Tibial artery (tissue), 4 donors: ENCODE measurements at regions not wholly inside any gene's neighbourhood (a gene's known extent, or its start where the extent isn't known, plus 50 kb on each side); places are given as distances from the start of the nearest gene placed in this dataset.

Experiments
- DNase-seq, 2 donors: peaks; one replicate each; pipeline ENCODE4 v3.0.0-alpha.2; 2019
- H3K27ac ChIP-seq, 2 donors: fragments of 200-600 bp; sonication (generic) in 1 of 2; 1 replicate in 1 of 2; 2 replicates in 1 of 2; pipeline ENCODE4 v1.5.1; 2018 to 2019; ENCODE audit warnings: mild to moderate bottlenecking in 1 of 2
- H3K27me3 ChIP-seq, 2 donors: fragments of 200-600 bp; sonication (generic) in 1 of 2; one replicate each; pipeline versions ENCODE4 v1.5.1 to v1.6.0; 2016 to 2019
- H3K36me3 ChIP-seq, 3 donors: fragments of 200-600 bp; sonication (generic) in 2 of 3; one replicate each; pipeline ENCODE4 v1.5.1; 2016 to 2019; ENCODE audit warnings: mild to moderate bottlenecking in 2 of 3
- H3K4me1 ChIP-seq, 4 donors: fragments of 200-600 bp; sonication (generic) in 2 of 4; 1 replicate in 3 of 4; 2 replicates in 1 of 4; pipeline ENCODE4 v1.5.1; 2016 to 2019
- H3K4me3 ChIP-seq, 2 donors: fragments of 200-600 bp; sonication (generic) in 1 of 2; 1 replicate in 1 of 2; 2 replicates in 1 of 2; pipeline ENCODE4 v1.5.1; 2018 to 2019; ENCODE audit warnings: mild to moderate bottlenecking in 2 of 2
- H3K9me3 ChIP-seq, 3 donors: fragments of 200-600 bp; sonication (generic) in 1 of 3; one replicate each; pipeline ENCODE4 v1.5.1; 2016 to 2019
- intact Hi-C: fragments of 100-400 bp; cut with DNase I; formaldehyde crosslinking; loops from one replicate; pipeline ENCODE4 v1.15.0; 2023; ENCODE audit warnings: low total_unique reads
- TF ChIP-seq, protein P1 (sequence below), 2 experiments: fragments of 200-600 bp in 1 of 2; fragments of 450-650 bp in 1 of 2; IDR thresholded peaks; one replicate each; pipeline ENCODE4 v1.5.1; 2017 to 2019; ENCODE audit warnings: antibody characterized with exemption in 2 of 2, mild to moderate bottlenecking in 1 of 2, moderate library complexity in 1 of 2

DNA sequence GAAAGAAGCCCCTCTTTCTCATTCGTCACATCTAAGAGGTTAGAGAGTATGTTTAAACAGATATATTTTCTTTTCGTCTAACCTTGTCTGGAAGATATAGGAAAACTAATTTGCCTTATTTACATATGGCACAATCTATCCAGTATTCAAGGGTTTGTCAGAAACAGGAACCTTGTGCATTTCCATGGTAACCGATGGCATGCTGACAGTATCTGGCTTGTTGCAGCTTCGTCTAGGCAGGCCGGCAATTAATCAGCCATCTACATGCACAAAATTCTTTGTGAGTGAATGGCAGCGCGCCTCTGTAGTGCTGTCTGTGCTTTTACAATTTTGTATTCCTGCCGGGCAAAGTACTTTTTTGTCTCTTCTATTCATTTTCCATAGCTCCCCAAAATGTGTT, 294.0 kb upstream of the SOX2 start:
- Histone ChIP-seq H3K4me1 (no peaks in the 10 kb centered on the region), H3K4me3 (no peak overlapping the region), H3K36me3 (no peaks in the 10 kb centered on the region), H3K9me3 (no peaks in the 10 kb centered on the region), H3K27ac (no peak overlapping the region), H3K27me3 (no peaks in the 10 kb centered on the region)
- no peak for DNase-seq
- TF ChIP-seq, protein P1, sequence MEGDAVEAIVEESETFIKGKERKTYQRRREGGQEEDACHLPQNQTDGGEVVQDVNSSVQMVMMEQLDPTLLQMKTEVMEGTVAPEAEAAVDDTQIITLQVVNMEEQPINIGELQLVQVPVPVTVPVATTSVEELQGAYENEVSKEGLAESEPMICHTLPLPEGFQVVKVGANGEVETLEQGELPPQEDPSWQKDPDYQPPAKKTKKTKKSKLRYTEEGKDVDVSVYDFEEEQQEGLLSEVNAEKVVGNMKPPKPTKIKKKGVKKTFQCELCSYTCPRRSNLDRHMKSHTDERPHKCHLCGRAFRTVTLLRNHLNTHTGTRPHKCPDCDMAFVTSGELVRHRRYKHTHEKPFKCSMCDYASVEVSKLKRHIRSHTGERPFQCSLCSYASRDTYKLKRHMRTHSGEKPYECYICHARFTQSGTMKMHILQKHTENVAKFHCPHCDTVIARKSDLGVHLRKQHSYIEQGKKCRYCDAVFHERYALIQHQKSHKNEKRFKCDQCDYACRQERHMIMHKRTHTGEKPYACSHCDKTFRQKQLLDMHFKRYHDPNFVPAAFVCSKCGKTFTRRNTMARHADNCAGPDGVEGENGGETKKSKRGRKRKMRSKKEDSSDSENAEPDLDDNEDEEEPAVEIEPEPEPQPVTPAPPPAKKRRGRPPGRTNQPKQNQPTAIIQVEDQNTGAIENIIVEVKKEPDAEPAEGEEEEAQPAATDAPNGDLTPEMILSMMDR (IDR thresholded peaks at IDR 0.05): no peak
- intact Hi-C loops: no loop called here

DNA sequence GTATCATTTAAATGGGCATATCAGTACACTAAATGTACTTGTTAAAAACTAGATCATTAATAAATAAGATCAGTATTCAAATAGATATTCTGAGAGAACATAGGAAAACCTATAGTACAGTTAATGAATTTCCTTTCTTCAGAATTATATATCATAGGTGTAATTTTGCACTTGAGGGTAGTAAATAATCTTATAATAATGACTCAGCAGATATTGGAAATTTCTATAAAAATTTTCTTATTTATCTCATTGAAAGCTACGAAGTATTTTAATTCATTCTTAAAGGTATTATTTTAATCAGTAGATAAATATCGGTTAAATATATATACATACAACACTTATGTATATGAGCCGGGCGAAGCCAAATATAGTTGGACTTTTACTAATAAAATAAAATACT, 300.9 kb upstream of the SOX2 start:
- no peak for DNase-seq
- Histone ChIP-seq H3K4me1 (no peaks in the 10 kb centered on the region), H3K27ac (no peak overlapping the region), H3K9me3 (no peaks in the 10 kb centered on the region), H3K36me3 (no peaks in the 10 kb centered on the region), H3K4me3 (no peak overlapping the region), H3K27me3 (no peaks in the 10 kb centered on the region)
- intact Hi-C loops: no loop called here
- TF ChIP-seq, protein P1 (IDR thresholded peaks at IDR 0.05): no peak

DNA sequence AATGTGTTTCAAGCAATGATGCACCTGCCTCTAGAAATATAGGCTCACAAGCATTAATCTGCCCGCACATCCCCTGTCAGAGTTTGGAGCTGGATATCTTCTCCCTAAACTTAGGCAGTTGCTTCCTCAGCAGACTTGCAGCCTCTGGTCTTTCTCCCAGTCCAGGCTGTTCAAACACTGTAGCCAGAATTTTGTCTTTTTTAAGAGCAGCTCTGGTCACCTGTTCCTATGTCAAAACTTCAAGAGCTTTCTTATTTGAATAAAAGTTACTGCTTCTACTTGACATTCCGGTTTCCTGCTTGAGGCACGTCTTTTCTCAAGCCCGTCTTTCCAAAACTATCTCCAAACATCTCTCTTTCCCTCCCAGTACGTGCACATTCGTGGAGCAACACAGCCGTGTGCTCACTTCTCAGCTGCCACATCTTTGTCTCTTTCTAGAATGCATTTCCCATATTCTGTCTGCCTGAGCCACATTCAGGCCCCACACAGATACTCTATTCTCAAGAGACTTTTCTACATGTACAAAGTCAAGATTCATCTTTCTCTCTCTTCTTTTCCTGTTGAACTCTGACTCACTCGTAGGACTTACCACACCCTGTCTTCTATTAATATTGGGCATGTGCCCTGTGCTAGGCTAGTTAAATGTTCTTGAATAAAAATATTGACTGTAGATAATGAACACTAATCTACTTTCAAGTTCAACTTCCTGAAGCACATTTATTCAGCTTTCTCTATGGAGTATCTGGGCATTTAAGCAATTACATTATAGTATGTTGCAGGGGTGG, 307.7 kb upstream of the SOX2 start:
- Histone ChIP-seq H3K36me3 (no peaks in the 10 kb centered on the region), H3K27me3 (no peaks in the 10 kb centered on the region), H3K4me3 (no peak overlapping the region), H3K4me1 (no peaks in the 10 kb centered on the region), H3K27ac (no peak overlapping the region), H3K9me3 (no peaks in the 10 kb centered on the region)
- TF ChIP-seq, protein P1 (IDR thresholded peaks at IDR 0.05): no peak
- DNase-seq: no peak
- intact Hi-C loops: no loop called here

DNA sequence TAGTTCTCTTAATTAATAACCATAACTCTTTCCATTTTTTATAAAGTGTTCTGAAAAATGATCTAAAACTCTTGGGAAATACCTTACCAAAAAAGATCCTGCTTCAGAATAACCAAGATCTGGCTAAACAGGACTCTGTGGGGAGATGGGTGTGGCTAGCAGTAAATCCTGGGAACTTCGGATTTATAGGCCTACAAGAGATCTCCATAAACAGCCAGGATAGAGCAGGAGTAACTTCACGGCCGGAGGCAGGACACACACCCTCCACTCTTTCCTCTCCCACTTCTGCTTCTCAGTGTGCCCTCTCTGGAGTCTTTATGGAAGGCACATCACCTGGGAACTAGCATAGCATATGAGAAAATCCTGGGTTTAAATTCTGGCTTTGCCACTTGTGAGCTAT, 309.4 kb upstream of the SOX2 start:
- intact Hi-C loops: no loop called here
- TF ChIP-seq, protein P1 (IDR thresholded peaks at IDR 0.05): no peak
- Histone ChIP-seq H3K36me3 (no peaks in the 10 kb centered on the region), H3K4me1 (no peaks in the 10 kb centered on the region), H3K9me3 (no peaks in the 10 kb centered on the region), H3K4me3 (no peak overlapping the region), H3K27me3 (no peaks in the 10 kb centered on the region), H3K27ac (no peak overlapping the region)
- DNase-seq: no peak

DNA sequence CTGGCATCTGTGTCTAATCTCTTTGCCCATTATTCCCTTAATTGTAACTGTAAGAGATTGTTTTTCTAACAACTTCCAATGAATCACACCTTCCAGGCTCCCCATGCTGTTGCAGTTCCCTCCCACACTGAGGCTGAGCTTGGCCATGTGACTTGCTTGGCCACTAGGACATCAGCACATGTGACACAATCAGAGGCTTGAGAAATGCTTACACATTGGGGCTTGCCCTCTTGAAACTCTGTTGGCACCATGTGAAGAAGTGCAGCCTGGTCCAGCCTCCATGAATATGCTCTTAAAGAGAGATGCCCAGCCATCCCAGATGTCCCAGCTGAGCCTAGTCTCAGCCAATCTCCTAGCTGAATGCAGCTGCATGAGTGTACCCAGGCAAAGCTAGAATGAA, 326.8 kb upstream of the SOX2 start:
- Histone ChIP-seq H3K27ac (no peak overlapping the region), H3K36me3 (no peaks in the 10 kb centered on the region), H3K27me3 (no peaks in the 10 kb centered on the region), H3K9me3 (no peaks in the 10 kb centered on the region), H3K4me3 (no peak overlapping the region), H3K4me1 (no peaks in the 10 kb centered on the region)
- intact Hi-C loops: no loop called here
- TF ChIP-seq, protein P1 (IDR thresholded peaks at IDR 0.05): no peak
- DNase-seq: no peak
